Body of pancreas (tissue), 4 donors: ENCODE measurements at regions not wholly inside any gene's neighbourhood (a gene's known extent, or its start where the extent isn't known, plus 50 kb on each side); places are given as distances from the start of the nearest gene placed in this dataset.

Experiments used
- CTCF ChIP-seq, 7 experiments: fragments of 450-650 bp in 4 of 7; fragments of 200-600 bp in 3 of 7; sonication (generic) in 3 of 7; IDR thresholded peaks; one replicate each; pipeline ENCODE4 v1.5.1; 2016 to 2019; ENCODE audit warnings: antibody characterized with exemption in 7 of 7
- POLR2A ChIP-seq, 3 donors: fragments of 450-650 bp; IDR thresholded peaks; one replicate each; pipeline ENCODE4 v1.6.1; 2016; ENCODE audit warnings: antibody characterized with exemption in 3 of 3, mild to moderate bottlenecking in 2 of 3

- TF ChIP-seq CTCF (IDR thresholded peaks at IDR 0.05) (no peak), POLR2A (IDR thresholded peaks at IDR 0.05) (no peak)
Measured at GRCh38 chr2:200173691-200174090, 132.8 kb upstream of the SPATS2L start.
